CD4-positive, alpha-beta T cell (primary cell): ENCODE measurements at regions not wholly inside any gene's neighbourhood (a gene's known extent, or its start where the extent isn't known, plus 50 kb on each side); places are given as distances from the start of the nearest gene placed in this dataset.

Experiments
- ATAC-seq: fragments of 200-7000 bp; cut with Tn5 transposase; one replicate; pipeline ENCODE4 v1.10.0; 2022; ENCODE audit warnings: mild to moderate bottlenecking; ENCODE audit not compliant: poor library complexity
- CTCF ChIA-PET: fragments of 350-600 bp; sonication (Branson Sonifier 250); formaldehyde crosslinking; loops from one replicate; lab custom pipeline; 2021; ENCODE audit warnings: antibody characterized with exemption, inconsistent platforms; lab: Charles Lee
- POLR2A ChIA-PET: fragments of 350-600 bp; sonication (Branson Sonifier 250); formaldehyde crosslinking; loops from one replicate; lab custom pipeline; 2021; ENCODE audit warnings: antibody characterized with exemption, inconsistent platforms; lab: Charles Lee
- DNase-seq, 14 experiments: peaks; one replicate each; pipeline ENCODE4 v3.0.0-alpha.2; 2013 to 2020; ENCODE audit warnings: mixed read lengths in 2 of 14
- H3K27ac ChIP-seq, 2 donors: one replicate each; pipeline versions ENCODE4 v1.5.1 to v1.7.0; 2013; ENCODE audit warnings: low read length in 2 of 2, low read depth in 1 of 2, mild to moderate bottlenecking in 1 of 2
- H3K27me3 ChIP-seq, 2 experiments: 1 replicate in 1 of 2; 2 replicates in 1 of 2; pipeline versions ENCODE4 v1.6.1 to v1.7.0; 2013; ENCODE audit warnings: low read length in 2 of 2, control low read depth in 1 of 2, mild to moderate bottlenecking in 1 of 2, moderate library complexity in 1 of 2; ENCODE audit not compliant: insufficient read depth in 2 of 2, control insufficient read depth in 1 of 2
- H3K36me3 ChIP-seq: one replicate; pipeline ENCODE4 v1.6.1; 2013; ENCODE audit warnings: low read length, control low read depth; ENCODE audit not compliant: insufficient read depth
- H3K4me1 ChIP-seq: one replicate; pipeline ENCODE4 v1.6.1; 2013; ENCODE audit warnings: low read length, control low read depth; ENCODE audit not compliant: insufficient read depth
- H3K4me3 ChIP-seq: one replicate; pipeline ENCODE4 v1.5.1; 2013; ENCODE audit warnings: mild to moderate bottlenecking, low read length, moderate library complexity
- H3K9me3 ChIP-seq, 2 experiments: 1 replicate in 1 of 2; 2 replicates in 1 of 2; pipeline versions ENCODE4 v1.6.1 to v1.7.0; 2013; ENCODE audit warnings: low read length in 2 of 2, mild to moderate bottlenecking in 2 of 2, control low read depth in 1 of 2, moderate library complexity in 1 of 2; ENCODE audit not compliant: control insufficient read depth in 1 of 2, insufficient read depth in 1 of 2
- H3K27ac Mint-ChIP-seq: one replicate; pipeline ENCODE4 v1.8.0; 2020; ENCODE audit warnings: mixed read lengths
- H3K27me3 Mint-ChIP-seq: one replicate; pipeline ENCODE4 v1.8.0; 2021; ENCODE audit warnings: mixed read lengths
- H3K36me3 Mint-ChIP-seq: one replicate; pipeline ENCODE4 v1.8.0; 2021; ENCODE audit warnings: low read depth, mixed read lengths
- H3K4me1 Mint-ChIP-seq: one replicate; pipeline ENCODE4 v1.8.0; 2021; ENCODE audit warnings: low read depth, mixed read lengths
- H3K4me3 Mint-ChIP-seq: one replicate; pipeline ENCODE4 v1.8.0; 2020; ENCODE audit warnings: mild to moderate bottlenecking, mixed read lengths
- H3K9me3 Mint-ChIP-seq: one replicate; pipeline ENCODE4 v1.8.0; 2020; ENCODE audit warnings: mixed read lengths
- intact Hi-C, 2 experiments: fragments of 100-400 bp; cut with DNase I in 1 of 2; cut with micrococcal nuclease in 1 of 2; formaldehyde crosslinking; loops; one replicate each; pipeline versions ENCODE4 v1.15.1 to v1.9.0; 2023 to 2025; cut with DNase I, micrococcal nuclease
- TF ChIP-seq, protein P1 (sequence below): fragments of 200-600 bp; IDR thresholded peaks from one replicate; pipeline ENCODE4 v1.8.0; 2022; ENCODE audit warnings: antibody characterized with exemption, mild to moderate bottlenecking

DNA sequence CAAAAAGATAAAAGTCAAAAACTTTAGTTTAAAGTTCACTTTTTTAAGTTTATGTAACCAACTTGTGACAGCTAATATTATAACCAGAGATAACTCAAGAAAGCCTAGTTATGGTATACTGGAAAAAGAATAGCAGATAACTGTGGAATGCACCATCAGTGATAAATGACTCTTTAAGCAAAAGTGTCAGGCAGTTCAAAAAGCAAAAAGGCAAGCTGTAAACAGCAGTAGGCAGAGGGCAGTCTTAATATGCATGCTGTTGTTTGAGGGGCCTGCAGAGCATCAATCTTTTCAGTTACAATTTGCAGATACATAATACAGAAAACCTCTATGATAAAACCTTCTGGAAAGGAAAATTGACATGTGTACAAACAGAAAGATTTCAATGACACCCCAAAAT, 81.8 kb upstream of the JADE1 start:
- no peaks in the 10 kb centered on the region for H3K27me3 Mint-ChIP-seq
- POLR2A ChIA-PET = no interaction called here

DNA sequence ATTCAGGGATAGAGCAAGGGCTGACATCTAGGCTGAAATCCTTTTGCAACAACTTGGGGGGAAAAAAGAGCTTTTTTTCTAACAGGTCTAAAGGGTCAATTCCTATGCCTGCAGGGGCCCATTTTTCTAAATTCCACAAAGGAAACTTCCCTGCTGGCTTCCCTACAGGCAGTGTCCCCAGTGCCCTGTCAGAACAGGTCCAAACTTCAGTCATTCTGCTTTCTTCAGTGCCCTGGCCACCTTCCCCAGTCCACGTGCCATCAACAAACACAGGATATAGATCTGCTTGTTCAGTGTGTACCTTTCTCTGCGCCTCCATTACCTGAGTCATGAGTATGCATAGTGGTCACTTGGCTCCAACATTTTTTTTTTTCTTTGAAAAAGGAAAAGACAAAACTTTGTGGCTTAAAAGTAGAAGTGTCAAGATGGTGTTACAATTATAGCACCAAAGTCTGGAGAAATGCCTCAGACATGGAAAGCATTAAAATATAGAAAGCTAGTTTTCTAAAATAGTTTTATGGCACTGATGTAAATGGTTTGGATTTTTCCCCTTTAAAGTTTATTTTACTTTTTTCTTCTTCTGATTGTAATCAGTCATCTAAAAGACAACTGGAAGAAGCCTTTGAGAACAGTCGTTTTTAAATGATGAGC, 84.0 kb upstream of the JADE1 start:
- H3K27ac Mint-ChIP-seq = no peak overlapping the region
- ChIA-PET POLR2A (no interaction called here), CTCF (no interaction called here)
- TF ChIP-seq, protein P1, sequence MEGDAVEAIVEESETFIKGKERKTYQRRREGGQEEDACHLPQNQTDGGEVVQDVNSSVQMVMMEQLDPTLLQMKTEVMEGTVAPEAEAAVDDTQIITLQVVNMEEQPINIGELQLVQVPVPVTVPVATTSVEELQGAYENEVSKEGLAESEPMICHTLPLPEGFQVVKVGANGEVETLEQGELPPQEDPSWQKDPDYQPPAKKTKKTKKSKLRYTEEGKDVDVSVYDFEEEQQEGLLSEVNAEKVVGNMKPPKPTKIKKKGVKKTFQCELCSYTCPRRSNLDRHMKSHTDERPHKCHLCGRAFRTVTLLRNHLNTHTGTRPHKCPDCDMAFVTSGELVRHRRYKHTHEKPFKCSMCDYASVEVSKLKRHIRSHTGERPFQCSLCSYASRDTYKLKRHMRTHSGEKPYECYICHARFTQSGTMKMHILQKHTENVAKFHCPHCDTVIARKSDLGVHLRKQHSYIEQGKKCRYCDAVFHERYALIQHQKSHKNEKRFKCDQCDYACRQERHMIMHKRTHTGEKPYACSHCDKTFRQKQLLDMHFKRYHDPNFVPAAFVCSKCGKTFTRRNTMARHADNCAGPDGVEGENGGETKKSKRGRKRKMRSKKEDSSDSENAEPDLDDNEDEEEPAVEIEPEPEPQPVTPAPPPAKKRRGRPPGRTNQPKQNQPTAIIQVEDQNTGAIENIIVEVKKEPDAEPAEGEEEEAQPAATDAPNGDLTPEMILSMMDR = no peak
- no peaks in the 10 kb centered on the region for H3K27me3 ChIP-seq
- no peak overlapping the region for H3K27ac ChIP-seq
- H3K9me3 Mint-ChIP-seq = no peaks in the 10 kb centered on the region
- no peaks in the 10 kb centered on the region for H3K4me1 Mint-ChIP-seq
- H3K36me3 ChIP-seq = no peaks in the 10 kb centered on the region
- ATAC-seq (no peak), DNase-seq (no peak)
- H3K9me3 ChIP-seq = no peaks in the 10 kb centered on the region
- H3K36me3 Mint-ChIP-seq = no peaks in the 10 kb centered on the region
- H3K27me3 Mint-ChIP-seq = peaks cover 11% of the 10 kb centered on the region
- H3K4me1 ChIP-seq = no peaks in the 10 kb centered on the region
- intact Hi-C loops = no loop called here
- H3K4me3 ChIP-seq = no peak overlapping the region
- H3K4me3 Mint-ChIP-seq = no peak overlapping the region

More for the DNA sequence above, 81.8 kb upstream of the JADE1 start:
- Histone ChIP-seq H3K9me3 (no peaks in the 10 kb centered on the region), H3K4me1 (no peaks in the 10 kb centered on the region), H3K27me3 (no peaks in the 10 kb centered on the region), H3K36me3 (no peaks in the 10 kb centered on the region), H3K4me3 (no peak overlapping the region), H3K27ac (no peak overlapping the region)
- H3K4me1 Mint-ChIP-seq = no peaks in the 10 kb centered on the region
- TF ChIP-seq, protein P1 = no peak
- intact Hi-C loops = no loop called here
- DNase-seq = no peak
- H3K9me3 Mint-ChIP-seq = no peaks in the 10 kb centered on the region
- H3K27ac Mint-ChIP-seq = no peak overlapping the region
- no peaks in the 10 kb centered on the region for H3K36me3 Mint-ChIP-seq
- no peak overlapping the region for H3K4me3 Mint-ChIP-seq
- no peak for ATAC-seq
- CTCF ChIA-PET = no interaction called here

DNA sequence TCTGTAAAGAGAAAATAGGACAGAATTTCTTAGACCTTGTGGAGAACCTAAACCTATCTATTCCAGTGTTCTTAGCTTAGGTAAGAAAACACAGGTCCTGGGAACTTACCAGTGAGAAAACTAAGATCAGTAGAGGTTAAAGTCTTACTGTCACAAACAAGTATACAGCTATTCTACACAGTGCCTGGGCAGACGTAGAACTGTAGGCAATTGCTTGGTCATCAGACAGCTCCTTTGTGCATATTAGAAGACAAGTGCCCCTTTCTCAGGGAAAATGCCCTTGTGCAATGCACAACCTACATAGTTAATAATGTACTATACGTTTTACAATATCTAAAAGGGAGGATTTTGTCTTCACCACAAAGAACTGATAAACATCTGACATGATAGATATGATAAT, 86.6 kb upstream of the JADE1 start:
- no peaks in the 10 kb centered on the region for H3K27me3 ChIP-seq
- no peaks in the 10 kb centered on the region for H3K9me3 ChIP-seq
- TF ChIP-seq, protein P1 = no peak
- no peak for DNase-seq
- no peaks in the 10 kb centered on the region for H3K36me3 ChIP-seq
- H3K9me3 Mint-ChIP-seq = no peaks in the 10 kb centered on the region
- no peaks in the 10 kb centered on the region for H3K4me1 Mint-ChIP-seq
- no peak overlapping the region for H3K4me3 Mint-ChIP-seq
- H3K4me3 ChIP-seq = no peak overlapping the region
- intact Hi-C loops = no loop called here
- peaks cover 11% of the 10 kb centered on the region for H3K27me3 Mint-ChIP-seq
- ChIA-PET CTCF (no interaction called here), POLR2A (no interaction called here)
- H3K27ac ChIP-seq = no peak overlapping the region
- no peaks in the 10 kb centered on the region for H3K36me3 Mint-ChIP-seq
- no peaks in the 10 kb centered on the region for H3K4me1 ChIP-seq
- H3K27ac Mint-ChIP-seq = no peak overlapping the region
- no peak for ATAC-seq
